PC-3 (cell line): ENCODE measurements at regions not wholly inside any gene's neighbourhood (a gene's known extent, or its start where the extent isn't known, plus 50 kb on each side); places are given as distances from the start of the nearest gene placed in this dataset.

Experiments
- ATAC-seq: fragments of 200-7000 bp; cut with Tn5 transposase; 2 replicates; pipeline ENCODE4 v1.9.1; 2020; ENCODE audit warnings: mild to moderate bottlenecking, moderate library complexity
- BruUV-seq: library from RNA; stranded (reverse); fragments of 400-500 nt; replicated peaks from 2 replicates; lab custom pipeline; 2021; lab: Mats Ljungman, UMichigan
- CTCF ChIA-PET: fragments of 300-600 bp; sonication (Branson Sonifier 250); formaldehyde crosslinking; loops from one replicate; lab custom pipeline; 2022; ENCODE audit warnings: antibody characterized with exemption; lab: Charles Lee
- POLR2A ChIA-PET: fragments of 300-600 bp; sonication (Branson Sonifier 250); formaldehyde crosslinking; loops from one replicate; lab custom pipeline; 2022; ENCODE audit warnings: antibody characterized with exemption; ENCODE audit not compliant: unreplicated experiment; lab: Charles Lee
- DNase-seq: peaks from one replicate; pipeline ENCODE4 v3.0.0-alpha.2; 2015
- H2AFZ ChIP-seq: fragments of 300-600 bp; sonication (generic); 2 replicates; pipeline ENCODE4 v1.6.0; 2016; ENCODE audit warnings: antibody characterized with exemption, low read length
- H3F3A ChIP-seq: fragments of 300-600 bp; sonication (generic); one replicate; pipeline ENCODE4 v1.6.0; 2017; ENCODE audit warnings: antibody characterized with exemption, low read length, control low read depth, mild to moderate bottlenecking; ENCODE audit not compliant: unreplicated experiment
- H3K27ac ChIP-seq: fragments of 300-600 bp; sonication (generic); 2 replicates; pipeline ENCODE4 v1.5.1; 2016; ENCODE audit warnings: mild to moderate bottlenecking, low read length
- H3K27me3 ChIP-seq: fragments of 300-600 bp; sonication (generic); 2 replicates; pipeline ENCODE4 v1.6.1; 2016; ENCODE audit warnings: low read length, mixed read lengths
- H3K36me3 ChIP-seq: fragments of 300-600 bp; sonication (generic); 2 replicates; pipeline ENCODE4 v1.6.1; 2016; ENCODE audit warnings: low read depth, mixed run types, low read length, mixed read lengths
- H3K4me1 ChIP-seq: fragments of 300-600 bp; sonication (generic); 2 replicates; pipeline ENCODE4 v1.5.1; 2016; ENCODE audit warnings: low read length; ENCODE audit not compliant: insufficient read depth
- H3K4me2 ChIP-seq: fragments of 300-600 bp; sonication (generic); 2 replicates; pipeline ENCODE4 v1.6.0; 2016; ENCODE audit warnings: low read length
- H3K4me3 ChIP-seq: fragments of 300-600 bp; sonication (generic); 2 replicates; pipeline ENCODE4 v1.5.1; 2016; ENCODE audit warnings: mild to moderate bottlenecking, low read length, mixed read lengths
- H3K79me2 ChIP-seq: fragments of 300-600 bp; sonication (generic); 2 replicates; pipeline ENCODE4 v1.6.1; 2017; ENCODE audit warnings: low read length, mixed read lengths
- H3K9ac ChIP-seq: fragments of 300-600 bp; sonication (generic); 2 replicates; pipeline ENCODE4 v1.6.0; 2016; ENCODE audit warnings: mild to moderate bottlenecking, low read length
- H3K9me2 ChIP-seq: fragments of 300-600 bp; sonication (generic); replicated peaks from 2 replicates; pipeline ENCODE4 v1.6.1; 2016; ENCODE audit warnings: mixed run types, low read length, mixed read lengths
- H3K9me3 ChIP-seq: fragments of 300-600 bp; sonication (generic); 2 replicates; pipeline ENCODE4 v1.6.1; 2016; ENCODE audit warnings: low read length, mixed read lengths
- H4K20me1 ChIP-seq: fragments of 300-600 bp; sonication (generic); 2 replicates; pipeline ENCODE4 v1.6.1; 2016; ENCODE audit warnings: low read length, mixed read lengths
- EZH2 ChIP-seq: fragments of 300-600 bp; sonication (generic); IDR thresholded peaks from one replicate; pipeline ENCODE4 v1.6.1; 2017; ENCODE audit warnings: antibody characterized with exemption, mild to moderate bottlenecking, low read length; ENCODE audit not compliant: unreplicated experiment
- EZH2phosphoT487 ChIP-seq: fragments of 300-600 bp; sonication (generic); IDR thresholded peaks from 2 replicates; pipeline ENCODE4 v1.6.1; 2018; ENCODE audit warnings: mild to moderate bottlenecking, antibody characterized with exemption, low read length, borderline replicate concordance
- intact Hi-C: fragments of 100-400 bp; cut with micrococcal nuclease; formaldehyde crosslinking; loops from 2 replicates; pipeline ENCODE4 v1.9.0; 2023
- TF ChIP-seq, protein P1 (sequence below): fragments of 300-600 bp; sonication (generic); conservative IDR thresholded peaks from 2 replicates; pipeline ENCODE4 v1.5.1; 2017; ENCODE audit warnings: antibody characterized with exemption, low read depth, mild to moderate bottlenecking, low read length

DNA sequence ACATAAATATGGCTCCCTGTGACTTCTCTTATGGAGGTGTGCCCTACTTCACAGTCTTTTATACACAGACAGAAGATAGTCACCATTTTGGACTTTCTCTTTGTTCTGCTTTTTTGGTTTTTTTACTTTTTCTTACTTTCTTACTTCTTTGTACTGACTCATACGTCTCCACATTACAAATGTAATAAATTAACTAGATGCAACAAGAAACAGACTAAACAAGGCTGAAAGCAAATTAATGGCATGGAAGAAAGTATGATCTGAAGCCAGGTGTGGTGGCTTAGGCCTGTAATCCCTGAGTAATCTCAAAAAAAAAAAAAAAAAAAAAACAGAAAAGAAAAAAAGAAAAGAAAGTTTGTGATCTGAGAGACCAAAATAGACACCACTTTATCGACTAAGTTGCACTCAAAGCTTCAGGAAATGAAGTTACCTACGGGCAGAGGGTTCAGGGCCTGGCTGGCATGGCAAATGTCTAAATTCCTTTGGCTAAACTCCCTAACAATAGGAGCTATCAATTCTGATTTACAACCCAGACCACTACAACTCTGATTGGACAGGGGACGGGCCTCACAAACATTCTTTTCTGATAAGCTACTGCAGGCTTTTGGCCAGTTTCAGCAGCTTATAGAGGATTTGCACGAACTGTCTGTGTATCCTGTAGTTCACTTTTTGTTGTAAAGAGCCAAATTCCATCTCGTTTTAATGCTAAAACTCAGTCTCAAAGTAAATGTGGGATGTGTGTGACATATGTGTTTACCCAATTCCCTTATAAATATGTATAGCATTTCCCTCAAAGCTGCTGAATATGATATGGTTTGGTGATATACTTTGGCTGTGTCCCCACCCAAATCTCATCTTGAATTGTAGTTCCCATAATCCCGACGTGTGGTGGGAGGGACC is 129.1 kb downstream of the SEPTIN14 start:
- no peaks in the 10 kb centered on the region for H3K27me3 ChIP-seq
- no peaks in the 10 kb centered on the region for H3K4me1 ChIP-seq
- H3K9me3 ChIP-seq = no peaks in the 10 kb centered on the region
- intact Hi-C loops = no loop called here
- no peaks in the 10 kb centered on the region for H3K36me3 ChIP-seq
- no TSS peak for BruUV-seq
- DNase-seq (no peak), ATAC-seq (no peak)
- no peaks in the 10 kb centered on the region for H4K20me1 ChIP-seq
- TF ChIP-seq EZH2phosphoT487 = no peak
- TF ChIP-seq EZH2 = no peak
- TF ChIP-seq, protein P1, sequence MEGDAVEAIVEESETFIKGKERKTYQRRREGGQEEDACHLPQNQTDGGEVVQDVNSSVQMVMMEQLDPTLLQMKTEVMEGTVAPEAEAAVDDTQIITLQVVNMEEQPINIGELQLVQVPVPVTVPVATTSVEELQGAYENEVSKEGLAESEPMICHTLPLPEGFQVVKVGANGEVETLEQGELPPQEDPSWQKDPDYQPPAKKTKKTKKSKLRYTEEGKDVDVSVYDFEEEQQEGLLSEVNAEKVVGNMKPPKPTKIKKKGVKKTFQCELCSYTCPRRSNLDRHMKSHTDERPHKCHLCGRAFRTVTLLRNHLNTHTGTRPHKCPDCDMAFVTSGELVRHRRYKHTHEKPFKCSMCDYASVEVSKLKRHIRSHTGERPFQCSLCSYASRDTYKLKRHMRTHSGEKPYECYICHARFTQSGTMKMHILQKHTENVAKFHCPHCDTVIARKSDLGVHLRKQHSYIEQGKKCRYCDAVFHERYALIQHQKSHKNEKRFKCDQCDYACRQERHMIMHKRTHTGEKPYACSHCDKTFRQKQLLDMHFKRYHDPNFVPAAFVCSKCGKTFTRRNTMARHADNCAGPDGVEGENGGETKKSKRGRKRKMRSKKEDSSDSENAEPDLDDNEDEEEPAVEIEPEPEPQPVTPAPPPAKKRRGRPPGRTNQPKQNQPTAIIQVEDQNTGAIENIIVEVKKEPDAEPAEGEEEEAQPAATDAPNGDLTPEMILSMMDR = no peak
- CTCF ChIA-PET = no interaction called here
- H3K4me3 ChIP-seq = no peak overlapping the region
- POLR2A ChIA-PET = interaction anchor here (0.6 kb wide), 1 partner anchor 9 kb away, joined by 3 read pairs; no protein-coding TSS in a partner anchor
- H3K9ac ChIP-seq = no peak overlapping the region
- no peak overlapping the region for H3K4me2 ChIP-seq
- H3K27ac ChIP-seq = no peak overlapping the region
- no peak overlapping the region for H2AFZ ChIP-seq
- H3K9me2 ChIP-seq = no peaks in the 10 kb centered on the region
- H3F3A ChIP-seq = no peaks in the 10 kb centered on the region
- H3K79me2 ChIP-seq = no peaks in the 10 kb centered on the region

DNA sequence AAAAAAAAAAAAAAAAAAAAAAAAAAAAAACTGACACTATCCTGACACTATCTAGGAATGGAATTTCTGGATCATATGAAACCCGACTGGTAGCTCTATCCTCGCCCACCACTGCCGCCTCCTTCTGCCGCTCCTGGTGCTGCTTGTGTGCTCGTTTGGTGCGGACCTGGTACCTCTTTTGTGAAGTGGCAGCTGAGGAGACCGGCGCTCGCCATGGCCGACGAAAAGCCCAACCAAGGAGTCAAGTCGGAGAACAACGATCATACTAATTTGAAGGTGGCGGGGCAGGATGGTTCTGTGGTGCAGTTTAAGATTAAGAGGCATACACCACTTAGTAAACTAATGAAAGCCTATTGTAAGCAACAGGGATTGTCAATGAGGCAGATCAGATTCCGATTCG is 130.6 kb downstream of the SEPTIN14 start:
- Histone ChIP-seq H3K27ac (no peak overlapping the region), H3K4me3 (no peak overlapping the region), H3K9ac (no peak overlapping the region), H3K36me3 (no peaks in the 10 kb centered on the region), H3K4me2 (no peak overlapping the region), H3K79me2 (no peaks in the 10 kb centered on the region), H3K9me3 (no peaks in the 10 kb centered on the region), H2AFZ (no peak overlapping the region), H4K20me1 (no peaks in the 10 kb centered on the region), H3K4me1 (no peaks in the 10 kb centered on the region), H3F3A (no peaks in the 10 kb centered on the region), H3K9me2 (no peaks in the 10 kb centered on the region), H3K27me3 (no peaks in the 10 kb centered on the region)
- DNase-seq (no peak), ATAC-seq (no peak)
- CTCF ChIA-PET = no interaction called here
- BruUV-seq = no TSS peak
- TF ChIP-seq EZH2phosphoT487 = no peak
- no peak for TF ChIP-seq EZH2
- TF ChIP-seq, protein P1 = no peak
- intact Hi-C loops = no loop called here
- POLR2A ChIA-PET = no interaction called here

DNA sequence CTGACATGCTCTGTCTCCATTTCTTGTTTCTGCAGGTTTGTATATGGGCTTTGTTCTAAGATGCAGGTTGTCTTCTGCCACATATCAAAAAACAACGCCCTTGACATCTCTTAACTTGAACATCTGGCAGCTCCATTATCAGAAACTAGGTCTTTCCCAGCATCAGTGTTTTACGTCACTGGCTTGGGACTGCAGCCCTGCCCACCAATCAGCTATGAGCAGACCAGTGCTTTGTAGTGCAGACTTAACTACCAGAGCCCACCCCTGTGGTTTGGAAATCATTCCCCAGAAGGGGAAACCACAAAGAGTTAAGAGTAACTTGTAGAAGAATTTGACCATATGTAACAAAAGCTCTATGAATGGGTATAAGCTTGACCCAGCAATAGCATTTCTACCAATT is 132.4 kb downstream of the SEPTIN14 start:
- Histone ChIP-seq H3K27me3 (no peaks in the 10 kb centered on the region), H3K4me1 (no peaks in the 10 kb centered on the region), H4K20me1 (no peaks in the 10 kb centered on the region), H3K9ac (no peak overlapping the region), H3K4me3 (no peak overlapping the region), H3K27ac (no peak overlapping the region), H3K79me2 (no peaks in the 10 kb centered on the region), H2AFZ (no peak overlapping the region), H3F3A (no peaks in the 10 kb centered on the region), H3K9me2 (no peaks in the 10 kb centered on the region), H3K9me3 (no peaks in the 10 kb centered on the region), H3K4me2 (no peak overlapping the region), H3K36me3 (no peaks in the 10 kb centered on the region)
- TF ChIP-seq, protein P1 = no peak
- no peak for TF ChIP-seq EZH2
- ATAC-seq (no peak), DNase-seq (no peak)
- POLR2A ChIA-PET = no interaction called here
- intact Hi-C loops = no loop called here
- CTCF ChIA-PET = no interaction called here
- BruUV-seq = no TSS peak
